OCI-LY1 (cell line): ENCODE measurements at regions not wholly inside any gene's neighbourhood (a gene's known extent, or its start where the extent isn't known, plus 50 kb on each side); places are given as distances from the start of the nearest gene placed in this dataset.

Experiments
- CTCF ChIP-seq: fragments of 200-600 bp; sonication (generic), shearing (Covaris generic); IDR thresholded peaks from 2 replicates; pipeline ENCODE4 v1.5.1; 2017; ENCODE audit warnings: mild to moderate bottlenecking, antibody characterized with exemption, low read length, moderate library complexity, mixed read lengths
- EZH2 ChIP-seq: fragments of 200-600 bp; sonication (generic), shearing (Covaris generic); IDR thresholded peaks from 2 replicates; pipeline ENCODE4 v1.8.0; 2017; ENCODE audit warnings: borderline replicate concordance, mixed run types, mild to moderate bottlenecking, antibody characterized with exemption, low read length, moderate library complexity, mixed read lengths

- TF ChIP-seq CTCF (no peak), EZH2 (no peak)
Observed at GRCh38 chr7:84258628-84259027, 64.0 kb upstream of the SEMA3A start.
